NCI-H345 (cell line): ENCODE measurements at regions not wholly inside any gene's neighbourhood (a gene's known extent, or its start where the extent isn't known, plus 50 kb on each side); places are given as distances from the start of the nearest gene placed in this dataset.
A peak's percentile ranks its signal among the peaks of the same experiment; 100 is the strongest.

ENCODE experiments used
- DNase-seq: peaks from one replicate; lab custom pipeline; 2025; lab: John Stamatoyannopoulos, UW

DNA sequence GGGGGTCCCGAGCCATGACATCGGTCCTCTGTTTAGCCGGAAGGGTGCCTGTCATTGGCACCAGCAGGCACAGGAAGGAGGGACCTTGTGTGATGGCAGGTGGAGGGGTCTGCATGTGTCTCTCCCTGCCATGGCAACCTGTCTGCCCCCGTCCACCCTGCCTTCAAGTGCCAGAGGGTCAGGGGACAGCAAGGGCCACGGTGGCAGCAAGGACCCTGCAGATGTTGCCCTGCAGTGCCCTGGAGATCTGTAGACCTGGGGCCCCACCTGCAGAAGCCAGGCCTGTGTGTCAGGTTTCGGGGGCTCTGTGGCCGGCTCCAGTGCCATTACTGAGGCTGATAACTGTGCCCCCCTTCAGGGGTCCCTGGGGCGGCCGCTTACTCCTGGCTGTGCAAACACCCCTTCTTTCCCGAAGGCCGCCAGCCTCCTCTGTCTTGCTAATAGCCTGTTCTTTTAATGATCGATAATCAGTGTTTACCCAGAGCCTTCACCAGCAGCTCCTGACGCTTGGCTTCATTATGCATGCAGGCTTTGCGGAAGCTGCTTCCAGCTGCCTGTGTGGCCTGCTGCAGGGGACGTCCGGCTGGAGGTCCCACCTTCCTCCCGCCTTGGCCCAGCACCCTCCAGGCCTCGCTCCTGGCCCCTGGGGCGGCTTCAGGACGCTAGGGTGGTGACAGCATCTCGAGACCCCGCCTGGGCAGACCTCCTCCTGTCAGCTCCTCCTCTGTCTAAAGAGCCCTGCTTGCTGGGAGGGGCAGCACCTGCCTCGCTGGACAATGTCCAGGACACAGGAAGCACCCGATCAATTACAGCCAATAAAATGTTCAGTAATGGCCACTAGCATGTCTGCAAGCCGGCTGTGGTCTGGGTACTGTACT, 153.0 kb downstream of the KIF26A start:
- peak; percentile 67 for DNase-seq

DNA sequence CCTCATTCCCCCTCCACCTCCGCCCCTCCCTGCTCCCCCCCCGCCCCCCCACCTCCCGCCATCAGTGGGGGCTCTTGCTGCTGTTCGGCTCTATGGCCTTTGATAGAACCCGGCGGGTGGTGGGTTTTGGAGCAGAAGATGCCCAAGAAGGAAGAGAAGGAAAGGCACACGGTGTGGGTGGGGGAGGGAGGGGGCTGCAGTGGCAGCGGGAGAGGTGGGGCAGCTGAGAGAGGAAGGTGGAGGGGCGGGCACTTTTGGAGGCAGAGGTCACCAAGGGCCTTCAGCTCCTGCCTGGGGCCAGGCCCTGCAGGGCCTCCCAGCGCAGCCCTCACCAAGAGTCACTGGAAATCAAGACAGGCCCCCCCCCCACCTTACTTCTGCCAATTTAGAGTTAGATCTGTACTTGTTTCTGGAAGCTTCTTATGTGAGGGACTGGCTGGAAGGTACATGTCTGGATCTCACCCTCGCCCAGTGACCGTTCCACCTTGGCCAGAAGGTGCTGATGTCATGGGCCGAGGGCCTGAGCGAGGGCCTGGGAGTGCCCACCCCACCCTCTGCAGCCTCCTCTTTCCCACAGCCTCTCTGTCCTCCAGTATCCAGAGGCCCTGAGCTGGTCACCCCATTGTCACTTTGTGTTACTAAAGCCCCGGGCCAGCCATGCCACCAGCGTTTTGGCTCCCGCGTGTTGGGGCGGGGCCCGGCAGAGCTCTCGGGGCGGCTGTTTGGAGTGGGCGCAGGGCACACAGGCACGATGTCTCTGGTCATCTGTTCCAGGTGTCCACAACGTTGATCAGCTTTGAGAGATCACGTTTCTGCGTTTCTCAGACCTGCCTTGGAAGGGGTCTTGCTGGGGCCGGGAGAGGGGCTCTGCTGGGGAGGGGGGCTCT, 153.9 kb downstream of the KIF26A start:
- no peak for DNase-seq

DNA sequence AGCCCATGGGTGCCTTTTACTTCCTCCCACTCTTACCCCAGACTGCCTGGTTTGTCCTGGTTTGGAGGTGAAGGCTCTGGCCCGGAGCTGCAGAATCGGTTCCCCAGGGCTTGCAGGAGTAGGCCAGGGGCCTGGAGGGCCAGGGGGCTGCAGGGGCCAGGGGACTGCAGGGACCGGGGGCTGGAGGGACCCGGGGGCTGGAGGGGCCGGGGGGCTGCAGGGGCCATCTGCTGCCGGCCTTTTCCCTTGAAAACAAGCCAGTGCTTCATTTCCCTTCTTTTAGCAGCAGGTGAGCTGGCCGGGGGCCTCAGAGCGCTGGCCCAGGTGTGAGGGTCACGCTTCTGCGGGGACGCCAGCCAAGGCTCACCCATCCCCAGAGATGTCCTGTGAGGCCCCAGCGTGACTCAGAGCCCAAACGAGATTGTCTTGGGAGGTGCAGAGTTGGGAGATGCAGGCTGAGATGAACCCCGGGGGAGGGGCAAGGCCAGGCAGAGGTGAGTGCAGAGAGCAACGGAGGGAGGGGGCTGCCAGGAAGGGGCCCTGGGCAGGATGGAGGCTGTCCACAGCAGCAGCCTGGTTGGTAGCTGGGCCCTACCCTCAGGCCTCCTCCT, 154.9 kb downstream of the KIF26A start:
- no peak for DNase-seq

DNA sequence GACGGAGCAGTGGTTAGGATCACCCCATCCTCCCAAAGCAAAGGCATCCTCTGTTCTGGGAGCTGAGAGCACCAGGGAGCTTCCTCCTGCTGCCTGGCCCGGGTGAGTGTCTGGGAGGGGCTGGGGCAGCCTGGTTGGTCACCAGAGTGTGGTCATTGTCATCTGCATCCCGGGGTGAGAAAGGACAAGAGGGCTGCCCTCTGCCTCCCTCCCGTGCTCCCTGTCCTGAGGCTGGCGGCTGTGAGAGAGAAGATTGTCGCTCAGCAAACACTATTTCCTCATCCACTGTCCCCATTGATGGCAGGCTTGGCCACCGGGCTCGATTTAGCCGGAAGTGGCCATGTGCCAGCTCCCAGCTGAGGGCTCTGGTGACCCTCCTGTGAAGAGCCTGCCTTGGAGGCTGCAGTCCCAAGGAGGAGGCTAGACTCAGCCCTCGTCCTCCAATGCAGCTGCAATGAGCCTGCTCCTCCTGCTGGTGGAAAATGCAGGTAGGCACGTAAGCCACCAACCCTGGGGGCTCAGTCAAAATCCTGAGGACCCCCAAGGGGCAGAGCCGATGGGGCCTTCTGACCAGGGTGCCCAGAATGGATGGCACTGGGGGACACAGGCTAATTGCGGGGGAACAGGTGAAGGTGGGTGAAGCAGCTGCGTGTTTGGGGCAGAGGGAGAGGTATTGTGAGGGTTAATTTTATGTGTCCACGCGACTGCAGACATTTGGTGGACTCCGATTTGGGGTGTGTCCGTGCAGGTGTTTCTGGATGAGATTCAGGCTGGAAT, 155.7 kb downstream of the KIF26A start:
- DNase-seq: no peak

DNA sequence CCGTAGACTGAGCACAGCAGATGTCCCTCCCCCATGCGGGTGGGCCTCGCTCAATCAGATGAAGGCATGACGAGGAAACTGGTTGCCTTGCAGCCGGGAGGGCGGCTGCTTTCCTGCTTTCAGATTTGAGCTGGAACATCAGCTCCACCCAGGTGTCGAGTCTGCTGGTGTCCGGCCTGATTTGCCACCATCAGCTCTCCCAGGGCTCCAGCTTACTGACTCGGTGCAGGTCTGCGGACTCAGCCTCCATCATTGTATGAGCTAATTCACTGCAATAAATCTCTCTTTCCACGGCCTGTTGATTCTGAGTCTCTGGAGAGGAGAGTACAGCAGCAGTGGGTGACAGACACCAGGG, 156.2 kb downstream of the KIF26A start:
- DNase-seq: no peak

DNA sequence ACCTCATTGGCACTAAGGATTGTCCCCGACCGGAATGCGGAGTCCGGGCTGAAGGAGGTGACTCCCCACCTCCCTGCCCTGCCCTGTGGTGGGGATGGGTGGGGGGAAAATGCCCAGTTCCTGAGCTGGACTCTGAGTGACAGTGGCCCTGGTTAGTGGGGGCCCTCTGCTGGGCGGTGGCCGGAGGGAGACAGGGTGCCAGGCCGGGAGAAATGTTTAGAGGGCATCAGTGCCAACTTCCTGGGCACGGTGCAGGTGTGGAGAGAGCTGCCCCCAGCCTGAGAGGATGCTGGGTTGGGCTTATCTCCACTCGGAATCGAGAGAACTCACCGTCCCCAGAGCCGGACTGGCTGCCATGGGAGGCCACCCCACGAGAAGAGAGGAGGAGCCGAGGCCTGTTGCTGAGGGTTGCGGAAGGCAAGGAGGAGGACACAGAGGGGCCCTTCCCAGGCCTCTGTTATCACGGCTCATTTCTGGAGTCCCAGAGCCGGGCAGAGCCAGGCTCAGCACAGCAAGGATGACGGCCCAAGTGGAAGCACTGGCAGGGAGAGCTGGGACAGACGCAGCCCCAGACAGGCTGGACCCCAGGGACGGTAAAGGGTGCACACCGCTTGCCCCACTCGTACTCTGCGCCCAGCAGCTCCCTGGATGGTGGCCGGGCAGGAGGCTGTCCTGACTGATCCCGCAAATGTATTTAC, 156.7 kb downstream of the KIF26A start:
- DNase-seq: no peak

DNA sequence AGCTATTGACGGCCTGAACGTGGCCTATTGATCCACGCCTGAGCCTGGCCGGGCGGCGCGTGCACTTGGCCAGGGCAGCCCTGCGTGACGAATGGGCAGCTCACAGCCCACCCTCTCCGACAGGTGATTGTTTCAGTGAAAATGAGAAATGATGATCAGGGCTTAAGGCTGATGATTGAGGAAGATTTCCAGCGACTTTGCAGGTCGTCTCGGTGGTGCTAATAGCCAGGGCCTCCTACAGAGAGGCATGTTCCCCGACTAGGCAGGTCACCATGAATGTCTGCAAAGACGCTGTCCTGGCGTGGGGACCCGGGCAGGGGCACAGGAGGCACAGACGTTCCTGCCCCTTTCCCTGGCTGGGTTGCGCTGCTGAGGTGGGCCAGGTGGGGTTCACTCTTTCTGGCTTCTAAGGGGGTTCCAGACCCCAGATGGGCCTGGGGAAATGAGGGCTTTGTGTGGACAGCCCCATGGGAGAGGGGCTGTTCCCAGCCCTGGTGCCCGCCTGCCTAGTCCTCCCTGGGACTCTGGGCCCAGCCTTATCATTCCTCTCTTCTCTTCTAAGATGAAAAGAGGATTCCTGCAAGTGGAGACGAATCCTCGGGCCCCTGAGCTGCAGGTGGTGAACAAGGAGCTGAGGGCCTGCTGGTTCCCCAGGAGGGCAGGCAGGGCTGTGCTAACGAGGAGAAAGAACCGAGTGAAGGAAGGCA, 157.4 kb downstream of the KIF26A start:
- DNase-seq: no peak

DNA sequence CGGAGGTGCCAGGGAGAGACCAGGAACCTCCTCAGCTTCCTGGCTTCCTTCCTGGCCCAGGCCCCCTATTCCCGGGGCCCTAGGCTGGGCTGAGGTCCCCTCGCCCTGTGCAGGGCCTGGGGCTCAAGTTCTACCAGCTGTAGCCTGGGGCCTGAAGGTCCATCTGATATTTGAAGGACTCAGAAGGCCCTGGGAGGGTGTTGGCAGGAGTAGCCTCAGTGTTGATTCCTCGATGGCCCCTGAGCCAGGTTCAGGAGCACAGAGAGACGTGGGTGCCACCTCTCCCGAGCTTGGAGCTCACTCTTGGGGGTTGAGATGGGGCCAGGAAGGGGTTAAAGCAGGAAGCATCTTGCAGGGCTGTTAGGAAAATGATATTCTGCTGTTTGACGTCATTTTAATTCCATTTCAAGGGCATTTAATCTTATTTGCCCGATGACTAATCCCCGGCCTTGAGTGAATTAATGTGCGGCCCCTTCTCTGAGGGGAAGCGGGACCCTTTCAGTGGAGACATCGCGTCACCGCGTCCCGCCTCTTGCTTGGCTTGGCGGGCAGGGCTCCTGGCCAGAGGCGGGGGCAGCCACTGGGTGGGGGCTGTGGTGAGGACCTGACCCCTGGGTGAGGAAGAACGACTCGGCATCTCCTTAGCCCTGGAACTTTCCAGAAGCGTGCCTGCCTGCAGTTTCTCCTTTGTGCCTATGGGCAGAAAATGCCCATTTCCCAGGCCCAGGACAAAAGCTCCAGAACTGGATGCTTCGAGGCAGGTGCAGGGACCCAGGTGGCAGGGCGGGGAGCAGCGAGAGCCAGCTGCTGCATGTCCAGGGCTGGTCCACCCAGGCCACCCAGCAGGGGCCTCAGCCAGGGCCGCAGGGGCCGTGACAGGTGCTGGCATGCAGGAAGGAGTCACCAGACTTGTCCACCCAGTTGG, 158.3 kb downstream of the KIF26A start:
- DNase-seq: no peak

DNA sequence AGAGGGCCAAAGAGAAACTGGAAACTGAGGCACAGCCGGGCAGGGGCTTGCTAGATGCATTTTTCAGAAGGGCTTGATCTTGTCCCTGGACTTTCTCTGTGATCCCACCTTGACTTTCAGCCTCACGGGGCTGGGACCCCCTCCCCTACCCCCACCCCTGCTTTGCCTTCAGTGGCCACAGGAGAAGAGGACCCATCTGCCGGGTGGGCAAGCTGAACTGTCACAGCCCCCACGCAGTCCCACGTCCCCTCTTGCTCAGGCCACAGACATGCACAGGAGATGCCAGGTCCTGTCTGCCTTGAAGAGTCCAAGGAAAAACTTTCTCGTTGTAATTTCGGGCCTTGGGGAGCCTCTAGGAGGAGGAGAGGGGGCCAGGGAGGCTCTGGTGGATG, 158.9 kb downstream of the KIF26A start:
- no peak for DNase-seq

DNA sequence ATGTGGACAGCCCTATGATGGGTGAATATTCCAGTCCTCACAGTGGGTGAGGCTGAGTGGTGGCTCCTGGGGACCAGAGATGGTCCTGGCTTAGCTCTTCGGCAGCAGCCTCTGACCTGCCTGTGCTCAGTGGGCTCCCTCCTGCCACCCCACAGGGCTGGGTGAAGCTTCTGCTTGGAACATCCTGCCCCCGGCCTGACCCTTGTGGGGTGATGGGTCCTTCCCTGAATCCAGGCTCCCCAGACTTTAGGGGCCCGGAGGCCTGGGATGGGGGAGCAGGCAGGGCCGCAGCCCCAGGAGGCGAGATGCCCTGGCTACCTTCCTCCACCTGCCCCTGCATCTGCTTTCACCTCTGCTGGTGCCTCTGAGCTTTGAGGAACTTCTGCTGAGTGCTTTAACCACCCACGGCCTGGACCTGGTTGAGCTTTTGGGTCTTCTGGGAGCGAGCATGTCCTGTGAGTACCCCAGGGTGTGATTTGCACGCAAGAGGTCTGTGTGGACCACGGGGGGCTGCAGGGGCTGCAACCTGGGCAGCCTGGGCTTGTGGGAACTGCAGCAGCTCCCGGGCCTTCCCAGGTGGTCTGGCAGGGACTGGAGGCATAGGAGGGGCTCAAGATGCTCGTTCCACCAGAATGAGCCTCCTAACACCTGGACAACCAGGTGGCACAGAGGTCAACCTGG, 159.5 kb downstream of the KIF26A start:
- no peak for DNase-seq

DNA sequence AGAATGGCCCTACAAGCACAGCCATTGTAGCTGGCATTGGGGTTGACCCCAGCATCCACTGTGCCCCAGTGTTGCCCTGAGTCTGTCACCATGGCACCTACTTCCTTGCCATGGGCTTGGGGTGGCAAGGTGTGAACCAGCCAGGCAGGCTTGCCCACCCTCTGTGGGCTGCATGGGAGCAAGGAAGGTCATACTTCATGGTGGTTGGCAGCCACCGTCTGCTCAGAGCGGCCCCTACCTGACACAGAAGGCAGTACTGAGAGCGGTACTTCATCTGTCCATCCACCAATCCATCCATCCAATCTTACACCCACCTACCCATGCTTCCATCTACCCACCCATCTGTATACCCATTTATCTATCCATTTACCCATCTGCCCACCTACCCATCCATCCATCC, 160.1 kb downstream of the KIF26A start:
- no peak for DNase-seq

DNA sequence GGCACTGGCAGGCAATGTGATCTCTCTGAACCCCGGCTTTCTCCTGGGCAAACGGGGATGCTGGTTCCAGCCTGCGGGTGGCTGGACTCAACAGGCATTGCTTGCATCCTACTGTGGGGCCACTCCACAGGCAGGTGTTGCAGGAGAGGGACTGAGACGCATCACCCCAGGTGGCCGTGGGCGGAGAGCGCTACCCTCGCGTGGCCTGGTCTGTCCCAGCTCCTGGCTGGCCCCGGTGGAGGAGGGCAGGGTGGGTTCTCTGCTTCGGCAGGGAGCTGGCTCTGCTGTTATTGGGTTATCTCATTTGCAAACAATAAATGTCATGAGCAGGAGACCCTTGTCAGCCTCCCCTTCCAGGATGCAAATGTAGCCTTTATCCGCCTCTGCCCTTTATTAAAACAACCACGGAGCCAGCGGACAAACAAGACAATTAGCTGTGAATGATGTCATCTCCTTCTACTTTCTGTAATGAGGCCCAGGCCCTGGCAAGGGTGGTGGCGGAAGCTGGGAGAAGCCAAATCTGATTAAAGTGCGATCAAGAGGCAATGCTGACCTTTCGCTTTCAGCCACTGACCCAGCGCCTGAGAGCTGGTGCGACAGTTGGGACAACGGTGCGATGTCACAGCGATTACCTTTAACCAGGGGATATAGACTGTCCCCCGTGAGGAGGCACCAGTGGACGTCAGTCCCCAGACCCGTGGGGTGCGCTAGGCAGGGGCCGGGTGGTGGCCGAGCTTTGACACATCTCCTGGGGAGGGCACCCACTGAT, 161.8 kb downstream of the KIF26A start:
- no peak for DNase-seq

DNA sequence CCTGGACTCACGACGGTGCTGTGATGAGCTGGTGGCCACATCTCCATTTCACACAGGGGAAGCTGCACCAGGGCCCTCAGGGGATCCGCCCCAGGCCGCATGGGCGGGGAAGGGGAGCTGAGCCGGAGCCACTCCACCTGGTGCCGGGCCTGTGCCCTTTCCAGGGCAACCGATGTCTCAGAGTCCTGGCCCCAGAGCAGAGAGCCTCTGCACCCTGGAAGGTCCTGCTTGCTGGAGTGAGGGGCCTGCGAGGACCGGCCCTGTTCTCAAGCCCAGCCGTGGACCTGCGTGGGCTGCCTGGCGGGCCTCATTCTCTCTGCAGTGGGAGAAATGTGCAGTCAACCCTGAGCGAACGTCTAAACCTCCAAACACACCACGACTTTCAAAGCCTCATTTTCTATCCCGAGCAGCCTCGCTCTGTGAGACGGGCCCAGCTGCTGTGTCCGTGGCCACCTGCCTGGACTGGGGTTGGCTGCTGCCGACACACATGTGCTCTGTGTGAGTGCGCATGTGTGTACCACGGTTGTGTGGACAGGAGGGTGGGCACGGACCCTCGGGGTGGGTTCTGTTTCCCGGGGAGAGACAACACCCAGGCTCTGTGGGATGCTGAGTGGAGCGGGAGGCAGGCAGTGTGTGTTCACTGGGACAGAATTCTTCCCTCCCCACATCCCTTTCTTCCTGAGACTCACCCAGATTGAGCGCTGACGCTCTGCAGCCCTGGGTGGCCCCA, 163.5 kb downstream of the KIF26A start:
- DNase-seq: no peak

DNA sequence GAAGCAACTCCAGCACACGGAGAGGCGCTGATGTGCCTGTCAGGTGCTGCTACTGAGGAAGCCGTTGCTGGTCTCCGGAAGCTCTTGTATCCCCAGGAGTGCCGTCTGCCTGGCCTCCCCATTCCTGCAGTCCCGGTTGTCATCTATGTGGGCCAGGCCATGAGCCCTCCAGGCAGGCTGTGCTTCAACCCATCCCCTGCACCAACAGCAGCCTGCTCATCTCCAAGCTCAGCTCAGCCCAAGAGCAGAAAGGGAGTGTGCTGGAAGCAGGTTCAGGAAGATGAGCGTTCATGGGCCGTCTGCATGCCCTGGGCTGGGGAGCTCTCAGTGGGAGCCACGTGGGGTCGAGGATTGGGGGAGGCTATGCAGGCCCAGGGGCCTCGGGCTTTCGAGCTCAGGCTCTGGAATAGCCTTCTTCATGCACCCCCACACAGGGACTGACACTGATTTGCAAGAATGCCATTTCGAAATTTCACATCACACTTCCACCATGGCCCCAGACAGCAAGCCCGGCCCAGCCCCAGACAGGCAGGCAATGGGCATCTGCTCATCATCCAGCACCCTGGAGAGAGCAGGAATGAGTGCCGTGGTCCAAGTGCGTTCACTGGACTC, 164.5 kb downstream of the KIF26A start:
- DNase-seq: no peak

DNA sequence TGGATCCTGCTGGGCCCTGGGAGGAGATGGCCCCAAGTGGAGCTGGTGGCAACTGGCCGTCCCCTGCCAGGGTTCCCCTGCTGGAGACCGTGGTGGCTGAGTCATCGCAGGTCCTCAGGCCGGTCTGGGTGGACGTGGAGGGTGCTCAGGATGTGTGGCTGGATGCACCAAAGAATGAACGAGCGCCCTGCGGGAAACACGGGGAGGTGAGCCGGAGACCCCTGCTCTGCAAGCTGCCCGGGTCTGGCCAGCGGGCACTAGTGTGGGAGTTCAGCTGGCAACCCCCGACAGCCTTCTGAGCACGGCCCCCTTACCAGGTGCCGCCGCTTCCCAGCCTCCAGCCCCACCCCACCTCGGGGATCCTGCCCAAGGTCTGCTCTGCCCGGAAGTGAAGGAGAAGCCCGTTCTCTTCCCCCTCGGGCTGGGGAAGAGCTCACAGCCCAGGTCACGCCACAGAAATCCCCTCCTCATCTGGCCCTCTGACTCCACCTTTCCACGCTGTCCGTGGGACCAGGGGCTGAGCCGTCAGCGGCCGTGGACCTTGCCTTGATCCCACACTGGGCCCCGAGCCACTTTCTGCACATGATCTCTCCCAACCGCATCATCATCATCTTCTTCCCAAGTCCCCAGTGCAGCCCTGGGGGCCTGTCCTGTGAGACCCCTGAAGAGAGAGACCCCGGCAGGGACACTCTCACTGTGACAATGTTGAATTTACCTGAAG, 165.5 kb downstream of the KIF26A start:
- DNase-seq: no peak
